HG03064 (cell line): ENCODE measurements at regions not wholly inside any gene's neighbourhood (a gene's known extent, or its start where the extent isn't known, plus 50 kb on each side); places are given as distances from the start of the nearest gene placed in this dataset.
A peak's percentile ranks its signal among the peaks of the same experiment; 100 is the strongest.

Experiments used
- ATAC-seq: cut with Tn5 transposase; IDR thresholded peaks from one replicate; pipeline ENCODE4 v1.9.1; 2021; ENCODE audit warnings: low read depth; ENCODE audit not compliant: unreplicated experiment

- ATAC-seq = no peak
These were observed 117.4 kb downstream of the SUCNR1 start for GRCh38 chr3:151990696-151991376.

- no peak for ATAC-seq
These were observed 119.0 kb downstream of the SUCNR1 start for GRCh38 chr3:151992326-151993041.

GRCh38 chr3:151995091-151995490 is 121.6 kb downstream of the SUCNR1 start:
- no peak for ATAC-seq

GRCh38 chr3:151998744-151999143 is 125.3 kb downstream of the SUCNR1 start:
- ATAC-seq = no peak

GRCh38 chr3:151999936-152000335 is 126.5 kb downstream of the SUCNR1 start:
- ATAC-seq = no peak

DNA sequence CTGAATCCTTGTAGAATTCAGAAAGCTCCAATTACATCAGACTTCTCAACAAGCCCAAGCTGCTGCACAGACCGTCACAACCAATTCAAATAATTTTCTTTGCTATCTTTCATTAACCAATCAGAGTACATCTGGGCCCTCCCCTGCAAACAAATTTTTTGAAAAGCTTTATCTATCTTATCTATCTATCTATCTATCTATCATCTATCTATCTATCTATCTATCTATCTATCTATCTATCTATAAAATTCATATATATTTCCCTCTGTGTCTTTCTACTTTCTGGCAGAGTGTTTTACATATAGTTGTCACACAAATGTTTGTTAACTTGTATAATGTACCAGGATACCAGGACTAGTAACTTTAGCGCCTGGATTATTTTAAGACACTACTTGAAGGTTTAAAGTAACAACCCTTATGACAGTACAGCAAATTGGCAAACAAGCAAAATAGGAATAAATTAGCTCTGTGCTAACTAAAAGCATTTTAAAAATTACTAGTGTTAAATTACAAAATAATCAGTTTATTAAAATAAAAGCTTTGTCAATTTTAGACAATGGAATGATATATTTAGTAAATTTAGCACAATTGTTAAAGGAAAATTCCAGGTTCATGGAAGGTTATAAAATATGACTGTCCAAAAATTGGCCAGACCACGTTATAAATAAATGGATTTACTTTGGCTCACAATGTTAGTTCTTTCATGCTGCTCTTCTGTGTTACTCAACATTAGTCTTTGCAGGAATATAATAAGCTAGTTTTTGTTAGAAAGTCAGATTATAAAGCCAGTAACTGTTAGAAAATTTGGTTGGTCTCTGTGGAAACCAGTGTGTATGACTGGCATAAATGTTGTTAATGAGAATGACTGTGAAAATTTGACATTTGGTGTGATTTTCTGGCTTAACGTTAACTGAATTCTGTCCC is 138.6 kb downstream of the SUCNR1 start:
- no peak for ATAC-seq

GRCh38 chr3:152019508-152019907 is 146.1 kb downstream of the SUCNR1 start:
- ATAC-seq = no peak

DNA sequence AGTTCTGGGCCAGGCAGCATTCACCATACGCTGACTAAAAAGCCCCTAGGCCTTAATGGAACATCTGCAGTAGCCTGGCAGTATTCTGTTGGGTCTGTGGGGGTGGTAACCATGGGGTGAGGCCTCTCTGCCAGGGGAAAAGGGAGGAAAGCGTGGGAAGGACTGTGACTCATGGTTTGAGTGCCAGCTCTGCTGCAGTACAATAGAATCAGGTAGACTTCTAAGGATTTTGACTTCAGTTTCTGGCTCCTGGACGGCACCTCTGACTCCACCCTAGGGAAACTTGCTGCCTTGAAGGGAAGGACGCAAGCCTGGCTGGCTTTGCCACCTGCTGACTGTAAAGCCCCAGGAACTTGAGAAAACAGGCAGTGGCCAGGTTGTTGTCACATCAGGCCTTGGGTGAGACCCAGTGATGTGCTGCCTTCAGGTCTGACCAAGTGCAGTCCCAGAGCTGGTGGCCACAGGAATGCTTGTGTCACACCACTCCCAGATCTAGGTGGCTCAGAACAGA is 148.6 kb downstream of the SUCNR1 start:
- ATAC-seq = no peak

DNA sequence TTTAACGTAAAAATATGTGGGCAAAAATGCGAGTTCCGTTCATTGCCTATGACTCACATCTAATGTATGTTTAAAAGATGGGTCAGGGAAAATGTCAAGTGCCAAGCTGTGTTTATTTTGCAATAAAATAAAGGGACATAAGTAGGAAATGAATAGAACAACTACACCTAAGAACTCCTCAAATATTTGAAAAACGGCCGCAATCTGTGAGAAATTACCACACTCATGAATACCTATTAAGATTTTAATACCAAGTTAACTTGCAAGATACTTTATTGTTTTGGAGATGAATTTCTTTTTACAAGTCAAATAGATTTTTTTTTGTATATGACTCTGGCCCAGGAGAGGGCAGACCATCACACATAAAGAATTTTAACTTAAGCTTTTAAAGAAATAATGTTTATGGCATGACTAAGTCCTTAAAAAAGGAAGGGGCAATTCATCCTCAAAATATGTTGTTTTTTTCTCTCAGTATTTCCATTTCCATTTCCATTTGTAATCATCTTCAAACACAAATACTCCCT is 152.7 kb downstream of the SUCNR1 start:
- no peak for ATAC-seq

- no peak for ATAC-seq
These were observed 156.9 kb downstream of the SUCNR1 start for GRCh38 chr3:152030320-152030719.

- no peak for ATAC-seq
These were observed 157.9 kb downstream of the SUCNR1 start for GRCh38 chr3:152031321-152031720.

DNA sequence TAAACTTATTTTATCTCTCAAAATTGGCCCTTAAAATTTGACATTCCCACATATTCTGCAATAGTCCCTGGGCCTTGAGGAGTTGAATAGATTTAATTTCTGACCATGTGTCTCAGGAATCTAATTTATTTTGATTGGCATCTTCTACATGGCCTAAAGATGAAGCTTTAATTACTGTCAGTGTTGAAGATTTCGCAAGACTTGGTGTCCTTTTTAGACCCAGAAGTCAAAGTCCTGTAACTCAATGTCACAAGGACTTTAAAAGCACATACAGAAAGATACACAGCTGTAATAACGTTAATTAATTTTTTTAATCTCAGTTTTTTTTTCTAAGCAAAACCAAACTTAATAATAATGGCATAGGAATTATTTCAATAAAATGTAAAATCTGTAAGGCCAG is 163.9 kb downstream of the SUCNR1 start:
- ATAC-seq = no peak

GRCh38 chr3:152037953-152038352 is 164.5 kb downstream of the SUCNR1 start:
- no peak for ATAC-seq

- ATAC-seq = no peak
These were observed 165.0 kb downstream of the SUCNR1 start for GRCh38 chr3:152038490-152038889.

- ATAC-seq = peak; percentile 87
These were observed 166.4 kb downstream of the SUCNR1 start for GRCh38 chr3:152039887-152040286.

- ATAC-seq = peak; percentile 19
These were observed 166.9 kb downstream of the SUCNR1 start for GRCh38 chr3:152040319-152040718.

GRCh38 chr3:152043620-152044019 is 170.2 kb downstream of the SUCNR1 start:
- no peak for ATAC-seq

GRCh38 chr3:152046280-152046679 is 172.8 kb downstream of the SUCNR1 start:
- ATAC-seq = no peak

- ATAC-seq = no peak
These were observed 174.0 kb downstream of the SUCNR1 start for GRCh38 chr3:152047465-152047864.

DNA sequence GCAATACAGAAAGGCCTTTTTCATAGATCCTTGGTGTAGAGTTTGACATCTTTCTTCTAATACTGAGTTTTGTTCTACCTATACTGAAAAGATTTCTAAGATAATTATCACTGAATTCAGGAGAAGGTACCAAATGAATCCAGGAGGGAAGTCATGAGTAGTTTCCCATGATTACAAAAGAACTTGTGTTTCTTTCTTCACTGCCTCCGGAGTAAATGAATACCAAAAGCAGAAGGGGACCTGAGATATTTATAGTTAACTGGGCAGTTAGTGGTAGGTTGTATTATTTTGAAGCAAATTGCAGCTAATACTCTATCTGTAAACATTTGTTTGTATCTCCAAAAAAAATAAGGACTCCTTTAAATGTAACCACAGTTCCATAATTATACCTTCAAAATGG is 175.4 kb downstream of the SUCNR1 start:
- ATAC-seq = no peak

- ATAC-seq = no peak
These were observed 177.5 kb downstream of the SUCNR1 start for GRCh38 chr3:152050903-152051302.
